HEK293T (cell line): ENCODE measurements at regions not wholly inside any gene's neighbourhood (a gene's known extent, or its start where the extent isn't known, plus 50 kb on each side); places are given as distances from the start of the nearest gene placed in this dataset.

Experiments used
- BHLHE40 ChIP-seq: fragments of 450-650 bp; IDR thresholded peaks from 2 replicates; pipeline ENCODE4 v1.6.1; 2016; ENCODE audit warnings: mild to moderate bottlenecking, moderate library complexity, borderline replicate concordance
- FOXA1 ChIP-seq: fragments of 450-650 bp; IDR thresholded peaks from 2 replicates; pipeline ENCODE4 v1.6.1; 2016; ENCODE audit warnings: mild to moderate bottlenecking
- HDGF ChIP-seq: fragments of 450-650 bp; IDR thresholded peaks from 2 replicates; pipeline ENCODE4 v1.6.1; 2017; ENCODE audit warnings: antibody characterized with exemption, borderline replicate concordance
- NFRKB ChIP-seq: fragments of 450-650 bp; IDR thresholded peaks from 2 replicates; pipeline ENCODE4 v1.6.1; 2016; ENCODE audit warnings: mild to moderate bottlenecking, moderate library complexity
- TARDBP ChIP-seq: fragments of 450-650 bp; IDR thresholded peaks from 2 replicates; pipeline ENCODE4 v1.6.1; 2016

- TF ChIP-seq FOXA1 = no peak
- no peak for TF ChIP-seq BHLHE40
- TF ChIP-seq HDGF = no peak
- no peak for TF ChIP-seq NFRKB
- TF ChIP-seq TARDBP = no peak
These were observed 776.4 kb downstream of the GATA3 start for GRCh38 chr10:8830876-8831275.
